ENCODE measurements at regions not wholly inside any gene's neighbourhood (a gene's known extent, or its start where the extent isn't known, plus 50 kb on each side); places are given as distances from the start of the nearest gene placed in this dataset.

DNA sequence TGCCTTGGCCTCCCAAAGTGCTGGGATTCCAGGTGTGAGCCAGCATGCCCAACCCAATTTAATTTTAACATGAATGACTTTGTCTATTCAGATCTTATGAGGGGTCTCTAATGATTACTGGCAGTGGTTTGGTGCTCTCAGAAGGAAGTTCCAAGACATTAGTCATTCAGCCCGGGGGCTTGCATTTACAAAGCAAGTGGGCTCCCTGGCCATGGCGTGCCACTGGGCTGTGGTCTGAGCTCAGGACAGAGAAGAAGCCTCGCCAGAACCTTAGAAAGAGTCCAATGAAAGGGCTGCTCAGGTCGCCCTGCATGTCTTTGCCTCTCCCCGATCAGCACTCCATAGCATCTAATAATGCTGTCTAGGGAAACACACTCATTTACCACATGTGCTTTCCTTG lies 182.6 kb upstream of the CHAC2 start:
- no peaks in the 10 kb centered on the region for H3K36me3 ChIP-seq (ENCODE audit: control insufficient read depth, low read length)
- no peaks in the 10 kb centered on the region for H4K20me1 ChIP-seq (ENCODE audit: control insufficient read depth, insufficient read depth, low read depth, low read length)
- no peak overlapping the region for H3K27ac ChIP-seq (ENCODE audit: low read depth, low read length)
- no peaks in the 10 kb centered on the region for H3K9me3 ChIP-seq (ENCODE audit: control insufficient read depth, insufficient read depth, low read length)
- H3K27me3 ChIP-seq (ENCODE audit: control insufficient read depth, low read length), result no peaks in the 10 kb centered on the region
- no peaks in the 10 kb centered on the region for H3K79me2 ChIP-seq (ENCODE audit: control insufficient read depth, low read length)
- no peak overlapping the region for H3K4me3 ChIP-seq (ENCODE audit: low read length)
- H3K4me1 ChIP-seq (ENCODE audit: control insufficient read depth, low read length), result no peaks in the 10 kb centered on the region
- no peak overlapping the region for H3K4me2 ChIP-seq (ENCODE audit: low read length)
- H3F3A ChIP-seq (ENCODE audit: control insufficient read depth, insufficient read depth), result no peaks in the 10 kb centered on the region
- H3K9me2 ChIP-seq (replicated peaks; ENCODE audit: control insufficient read depth, low read length), result no peaks in the 10 kb centered on the region
- TF ChIP-seq EZH2phosphoT487 (IDR thresholded peaks at IDR 0.05; ENCODE audit: borderline replicate concordance, low read length), result no peak
- TF ChIP-seq, protein P1, sequence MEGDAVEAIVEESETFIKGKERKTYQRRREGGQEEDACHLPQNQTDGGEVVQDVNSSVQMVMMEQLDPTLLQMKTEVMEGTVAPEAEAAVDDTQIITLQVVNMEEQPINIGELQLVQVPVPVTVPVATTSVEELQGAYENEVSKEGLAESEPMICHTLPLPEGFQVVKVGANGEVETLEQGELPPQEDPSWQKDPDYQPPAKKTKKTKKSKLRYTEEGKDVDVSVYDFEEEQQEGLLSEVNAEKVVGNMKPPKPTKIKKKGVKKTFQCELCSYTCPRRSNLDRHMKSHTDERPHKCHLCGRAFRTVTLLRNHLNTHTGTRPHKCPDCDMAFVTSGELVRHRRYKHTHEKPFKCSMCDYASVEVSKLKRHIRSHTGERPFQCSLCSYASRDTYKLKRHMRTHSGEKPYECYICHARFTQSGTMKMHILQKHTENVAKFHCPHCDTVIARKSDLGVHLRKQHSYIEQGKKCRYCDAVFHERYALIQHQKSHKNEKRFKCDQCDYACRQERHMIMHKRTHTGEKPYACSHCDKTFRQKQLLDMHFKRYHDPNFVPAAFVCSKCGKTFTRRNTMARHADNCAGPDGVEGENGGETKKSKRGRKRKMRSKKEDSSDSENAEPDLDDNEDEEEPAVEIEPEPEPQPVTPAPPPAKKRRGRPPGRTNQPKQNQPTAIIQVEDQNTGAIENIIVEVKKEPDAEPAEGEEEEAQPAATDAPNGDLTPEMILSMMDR (IDR thresholded peaks at IDR 0.05; ENCODE audit: low read depth, low read length, poor library complexity, severe bottlenecking), result no peak

DNA sequence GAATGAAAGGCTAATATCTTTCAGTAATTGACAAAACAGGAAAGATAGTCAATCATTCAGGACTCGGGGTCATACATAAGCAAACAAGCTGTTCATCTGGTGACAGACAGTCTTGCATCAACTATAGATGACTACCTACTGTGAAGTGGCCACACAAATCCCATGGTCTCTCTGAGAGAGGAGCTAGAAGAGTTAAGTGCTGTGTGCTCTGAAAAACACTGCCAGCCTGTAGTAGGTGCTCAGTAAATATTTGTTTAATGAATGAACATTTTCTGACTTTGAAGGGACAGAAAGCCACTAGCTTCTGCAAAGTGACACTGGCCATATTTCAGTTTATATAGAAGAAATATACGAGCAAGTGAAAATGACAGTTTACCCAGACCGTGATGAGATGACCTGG lies 184.0 kb upstream of the CHAC2 start:
- Histone ChIP-seq H3K4me1 (ENCODE audit: control insufficient read depth, low read length) (no peaks in the 10 kb centered on the region), H3K36me3 (ENCODE audit: control insufficient read depth, low read length) (no peaks in the 10 kb centered on the region), H4K20me1 (ENCODE audit: control insufficient read depth, insufficient read depth, low read depth, low read length) (no peaks in the 10 kb centered on the region), H3F3A (ENCODE audit: control insufficient read depth, insufficient read depth) (no peaks in the 10 kb centered on the region), H3K27me3 (ENCODE audit: control insufficient read depth, low read length) (no peaks in the 10 kb centered on the region), H3K27ac (ENCODE audit: low read depth, low read length) (no peak overlapping the region), H3K9me2 (replicated peaks; ENCODE audit: control insufficient read depth, low read length) (no peaks in the 10 kb centered on the region), H3K79me2 (ENCODE audit: control insufficient read depth, low read length) (no peaks in the 10 kb centered on the region), H3K9me3 (ENCODE audit: control insufficient read depth, insufficient read depth, low read length) (no peaks in the 10 kb centered on the region), H3K4me3 (ENCODE audit: low read length) (no peak overlapping the region), H3K4me2 (ENCODE audit: low read length) (no peak overlapping the region)
- TF ChIP-seq, protein P1 (IDR thresholded peaks at IDR 0.05; ENCODE audit: low read depth, low read length, poor library complexity, severe bottlenecking), result no peak
- no peak for TF ChIP-seq EZH2phosphoT487 (IDR thresholded peaks at IDR 0.05; ENCODE audit: borderline replicate concordance, low read length)

DNA sequence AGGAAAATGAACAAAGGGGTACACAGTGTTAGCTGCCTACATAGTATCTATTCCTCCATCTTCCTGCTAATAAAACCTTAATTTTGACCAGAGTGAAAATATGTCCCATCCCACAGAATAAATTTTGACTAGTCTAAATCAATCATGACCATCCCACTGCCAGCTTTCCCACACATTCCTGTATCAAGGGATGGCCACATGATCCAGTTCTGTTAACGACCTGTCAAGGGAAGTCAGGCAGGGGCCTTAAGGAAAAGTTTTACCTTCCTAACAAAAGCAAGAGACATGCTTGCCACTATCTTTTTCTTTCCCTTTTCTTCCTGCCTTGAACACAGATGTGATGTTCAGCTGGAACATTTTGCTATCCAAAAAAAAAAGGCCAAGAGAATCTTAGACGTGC lies 185.0 kb upstream of the CHAC2 start:
- Histone ChIP-seq H3K4me1 (ENCODE audit: control insufficient read depth, low read length) (no peaks in the 10 kb centered on the region), H4K20me1 (ENCODE audit: control insufficient read depth, insufficient read depth, low read depth, low read length) (no peaks in the 10 kb centered on the region), H3K9me2 (replicated peaks; ENCODE audit: control insufficient read depth, low read length) (no peaks in the 10 kb centered on the region), H3K4me3 (ENCODE audit: low read length) (no peak overlapping the region), H3K4me2 (ENCODE audit: low read length) (no peak overlapping the region), H3K36me3 (ENCODE audit: control insufficient read depth, low read length) (no peaks in the 10 kb centered on the region), H3F3A (ENCODE audit: control insufficient read depth, insufficient read depth) (no peaks in the 10 kb centered on the region), H3K27me3 (ENCODE audit: control insufficient read depth, low read length) (no peaks in the 10 kb centered on the region), H3K27ac (ENCODE audit: low read depth, low read length) (no peak overlapping the region), H3K9me3 (ENCODE audit: control insufficient read depth, insufficient read depth, low read length) (no peaks in the 10 kb centered on the region), H3K79me2 (ENCODE audit: control insufficient read depth, low read length) (no peaks in the 10 kb centered on the region)
- no peak for TF ChIP-seq EZH2phosphoT487 (IDR thresholded peaks at IDR 0.05; ENCODE audit: borderline replicate concordance, low read length)
- TF ChIP-seq, protein P1 (IDR thresholded peaks at IDR 0.05; ENCODE audit: low read depth, low read length, poor library complexity, severe bottlenecking), result no peak

- Histone ChIP-seq H3K27me3 (ENCODE audit: control insufficient read depth, low read length) (0 out of 2 replicates have a peak, but pooled peaks cover 2% of the 10 kb centered on the region), H3K27ac (ENCODE audit: low read depth, low read length) (no peak overlapping the region), H3K9me2 (replicated peaks; ENCODE audit: control insufficient read depth, low read length) (no peaks in the 10 kb centered on the region), H3K79me2 (ENCODE audit: control insufficient read depth, low read length) (no peaks in the 10 kb centered on the region), H3K4me1 (ENCODE audit: control insufficient read depth, low read length) (no peaks in the 10 kb centered on the region), H3F3A (ENCODE audit: control insufficient read depth, insufficient read depth) (no peaks in the 10 kb centered on the region), H3K4me2 (ENCODE audit: low read length) (no peak overlapping the region), H3K9me3 (ENCODE audit: control insufficient read depth, insufficient read depth, low read length) (no peaks in the 10 kb centered on the region), H3K4me3 (ENCODE audit: low read length) (no peak overlapping the region), H4K20me1 (ENCODE audit: control insufficient read depth, insufficient read depth, low read depth, low read length) (no peaks in the 10 kb centered on the region), H3K36me3 (ENCODE audit: control insufficient read depth, low read length) (no peaks in the 10 kb centered on the region)
- TF ChIP-seq EZH2phosphoT487 (IDR thresholded peaks at IDR 0.05; ENCODE audit: borderline replicate concordance, low read length), result no peak
- TF ChIP-seq, protein P1 (IDR thresholded peaks at IDR 0.05; ENCODE audit: low read depth, low read length, poor library complexity, severe bottlenecking), result no peak
These were observed 191.4 kb upstream of the CHAC2 start for GRCh38 chr2:53576166-53576565.

All from DOHH2 (cell line).